ENCODE measurements at regions not wholly inside any gene's neighbourhood (a gene's known extent, or its start where the extent isn't known, plus 50 kb on each side); places are given as distances from the start of the nearest gene placed in this dataset.

- H4K20me1 ChIP-seq (ENCODE audit: insufficient read depth) = no peaks in the 10 kb centered on the region
- no peak for TF ChIP-seq FOXJ3 (CRISPR knock-in tag; IDR thresholded peaks at IDR 0.05)
- TF ChIP-seq RXRA (IDR thresholded peaks at IDR 0.05; ENCODE audit: borderline replicate concordance, low read depth) = no peak
- TF ChIP-seq REST (IDR thresholded peaks at IDR 0.05; ENCODE audit: low read depth, low read length) = no peak
- no peak for TF ChIP-seq ELF1 (IDR thresholded peaks at IDR 0.05)
- TF ChIP-seq ZBTB33 (IDR thresholded peaks at IDR 0.05; ENCODE audit: borderline replicate concordance, low read depth) = no peak
- no peak for TF ChIP-seq RCOR1 (IDR thresholded peaks at IDR 0.05; ENCODE audit: low read length)
- no peak for TF ChIP-seq NFIC (IDR thresholded peaks at IDR 0.05; ENCODE audit: borderline replicate concordance)
- no peak for TF ChIP-seq RAD21 (IDR thresholded peaks at IDR 0.05; ENCODE audit: low read length)
- TF ChIP-seq GABPA (IDR thresholded peaks at IDR 0.05; ENCODE audit: low read depth) = no peak
- TF ChIP-seq YY1 (IDR thresholded peaks at IDR 0.05; ENCODE audit: low read depth) = no peak
- no peak for TF ChIP-seq TAF1 (IDR thresholded peaks at IDR 0.05; ENCODE audit: borderline replicate concordance, low read depth, low read length)
- TF ChIP-seq GATA2 (CRISPR knock-in tag; IDR thresholded peaks at IDR 0.05) = no peak
- no peak for TF ChIP-seq CHD2 (IDR thresholded peaks at IDR 0.05; ENCODE audit: low read length, partially characterized antibody)
- TF ChIP-seq MEF2A (IDR thresholded peaks at IDR 0.05; ENCODE audit: borderline replicate concordance, low read depth) = no peak
- TF ChIP-seq USF1 (IDR thresholded peaks at IDR 0.05; ENCODE audit: borderline replicate concordance, low read depth) = no peak
- TF ChIP-seq TCF12 (IDR thresholded peaks at IDR 0.05) = no peak
- TF ChIP-seq TEAD4 (IDR thresholded peaks at IDR 0.05; ENCODE audit: borderline replicate concordance, insufficient read depth) = no peak
- TF ChIP-seq MAX (IDR thresholded peaks at IDR 0.05; ENCODE audit: low read depth) = no peak
- no peak for DNase-seq
- no peaks in the 10 kb centered on the region for H3K9me2 ChIP-seq
- 30% methylated on average over 13 of the region's 13 CpGs for WGBS (ENCODE audit: low lambda C conversion rate)
- CTCF ChIA-PET = interaction anchor here (1.5 kb wide), 1 partner anchor 36 kb away, joined by 3 read pairs; no protein-coding TSS in a partner anchor
- H3K4me3 ChIP-seq (ENCODE audit: low read depth in 2 of 2, low read length in 1 of 2) = no peak overlapping the region
- no peaks in the 10 kb centered on the region for H3K9me3 ChIP-seq
- H3K79me2 ChIP-seq (ENCODE audit: insufficient read depth) = no peaks in the 10 kb centered on the region
- no peaks in the 10 kb centered on the region for H3K4me1 ChIP-seq (ENCODE audit: control insufficient read depth in 1 of 2, insufficient read depth in 2 of 2, low read depth in 1 of 2, low read length in 1 of 2)
- H3F3A ChIP-seq (replicated peaks; ENCODE audit: insufficient read depth) = no peaks in the 10 kb centered on the region
- H3K36me3 ChIP-seq (replicated peaks in 1 of 2; ENCODE audit: control insufficient read depth in 1 of 2, insufficient read depth in 2 of 2, low read length in 1 of 2) = no peaks in the 10 kb centered on the region
- no peak overlapping the region for H3K4me2 ChIP-seq
- POLR2A ChIA-PET = no interaction called here
- no peak overlapping the region for H3K9ac ChIP-seq
- H2AFZ ChIP-seq (ENCODE audit: low read depth) = no peak overlapping the region
- no peaks in the 10 kb centered on the region for H3K27me3 ChIP-seq (ENCODE audit: insufficient read depth)
- no peak overlapping the region for H3K27ac ChIP-seq (ENCODE audit: low read depth in 2 of 2, low read length in 1 of 2)
Measured at GRCh38 chr10:128300290-128300824, 174.1 kb upstream of the MKI67 start.
